ENCODE measurements at regions not wholly inside any gene's neighbourhood (a gene's known extent, or its start where the extent isn't known, plus 50 kb on each side); places are given as distances from the start of the nearest gene placed in this dataset.

- TF ChIP-seq CTCF (IDR thresholded peaks at IDR 0.05) (no peak), POLR2A (IDR thresholded peaks at IDR 0.05) (no peak), POLR2AphosphoS5 (IDR thresholded peaks at IDR 0.05) (no peak)
Observed at GRCh38 chr1:18001725-18002124, 105.9 kb upstream of the IGSF21 start.

All from breast epithelium (tissue), 3 donors.